ENCODE measurements at regions not wholly inside any gene's neighbourhood (a gene's known extent, or its start where the extent isn't known, plus 50 kb on each side); places are given as distances from the start of the nearest gene placed in this dataset.

- TF ChIP-seq, protein P1, sequence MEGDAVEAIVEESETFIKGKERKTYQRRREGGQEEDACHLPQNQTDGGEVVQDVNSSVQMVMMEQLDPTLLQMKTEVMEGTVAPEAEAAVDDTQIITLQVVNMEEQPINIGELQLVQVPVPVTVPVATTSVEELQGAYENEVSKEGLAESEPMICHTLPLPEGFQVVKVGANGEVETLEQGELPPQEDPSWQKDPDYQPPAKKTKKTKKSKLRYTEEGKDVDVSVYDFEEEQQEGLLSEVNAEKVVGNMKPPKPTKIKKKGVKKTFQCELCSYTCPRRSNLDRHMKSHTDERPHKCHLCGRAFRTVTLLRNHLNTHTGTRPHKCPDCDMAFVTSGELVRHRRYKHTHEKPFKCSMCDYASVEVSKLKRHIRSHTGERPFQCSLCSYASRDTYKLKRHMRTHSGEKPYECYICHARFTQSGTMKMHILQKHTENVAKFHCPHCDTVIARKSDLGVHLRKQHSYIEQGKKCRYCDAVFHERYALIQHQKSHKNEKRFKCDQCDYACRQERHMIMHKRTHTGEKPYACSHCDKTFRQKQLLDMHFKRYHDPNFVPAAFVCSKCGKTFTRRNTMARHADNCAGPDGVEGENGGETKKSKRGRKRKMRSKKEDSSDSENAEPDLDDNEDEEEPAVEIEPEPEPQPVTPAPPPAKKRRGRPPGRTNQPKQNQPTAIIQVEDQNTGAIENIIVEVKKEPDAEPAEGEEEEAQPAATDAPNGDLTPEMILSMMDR (IDR thresholded peaks at IDR 0.05) = no peak
- TF ChIP-seq EZH2 (IDR thresholded peaks at IDR 0.05; ENCODE audit: borderline replicate concordance, insufficient read depth, low read depth, low read length, poor library complexity, severe bottlenecking) = no peak
These were observed 67.2 kb downstream of the ADM start for GRCh38 chr11:10371926-10372641.

Data from B cell (primary cell).